Ovary (tissue), 7 donors: ENCODE measurements at regions not wholly inside any gene's neighbourhood (a gene's known extent, or its start where the extent isn't known, plus 50 kb on each side); places are given as distances from the start of the nearest gene placed in this dataset.

ENCODE experiments used
- DNase-seq, 5 donors: peaks; one replicate each; pipeline ENCODE4 v3.0.0-alpha.2; 2019 to 2020
- H3K27ac ChIP-seq, 2 donors: fragments of 200-600 bp; one replicate each; pipeline versions ENCODE4 v1.5.1 to v1.8.0; 2019 to 2022
- H3K27me3 ChIP-seq: fragments of 200-600 bp; one replicate; pipeline ENCODE4 v1.8.0; 2022
- H3K36me3 ChIP-seq: fragments of 200-600 bp; sonication (generic); one replicate; pipeline ENCODE4 v1.5.1; 2019
- H3K4me1 ChIP-seq: one replicate; pipeline ENCODE4 v1.8.1; 2013; ENCODE audit warnings: mild to moderate bottlenecking, moderate library complexity; ENCODE audit not compliant: insufficient read depth
- H3K4me3 ChIP-seq: fragments of 200-600 bp; sonication (generic); one replicate; pipeline ENCODE4 v1.5.1; 2017
- H3K9me3 ChIP-seq, 2 donors: fragments of 200-600 bp in 1 of 2; sonication (generic) in 1 of 2; one replicate each; pipeline versions ENCODE4 v1.5.1 to v1.8.1; 2013 to 2019; ENCODE audit warnings: mild to moderate bottlenecking in 1 of 2, moderate library complexity in 1 of 2
- CTCF ChIP-seq, 3 donors: fragments of 450-650 bp in 2 of 3; fragments of 200-600 bp in 1 of 3; IDR thresholded peaks; one replicate each; pipeline versions ENCODE4 v1.5.1 to v1.8.0; 2016 to 2022; ENCODE audit warnings: antibody characterized with exemption in 3 of 3, mild to moderate bottlenecking in 1 of 3
- EP300 ChIP-seq: sonication (generic); formaldehyde crosslinking; IDR thresholded peaks from one replicate; pipeline ENCODE4 v1.6.1; 2017; ENCODE audit warnings: antibody characterized with exemption
- POLR2A ChIP-seq: fragments of 450-650 bp; IDR thresholded peaks from one replicate; pipeline ENCODE4 v1.6.1; 2017; ENCODE audit warnings: antibody characterized with exemption, mild to moderate bottlenecking, moderate library complexity
- WGBS, 3 donors: extraction: QIAGEN DNeasy Blood & Tissue Kit in 1 of 3; methylation state at CpG; one replicate each; pipeline versions ENCODE4 v1.1.5 to v1.1.7; 2013 to 2017; 5-methylcytosine and 5-hydroxymethylcytosine counted together
- intact Hi-C, 4 donors: fragments of 100-400 bp; cut with DNase I; formaldehyde crosslinking; loops; one replicate each; pipeline versions ENCODE4 v1.11.0 to v1.15.1; 2022 to 2023
- donor health status: DM: no; HTN: no; CAD: no; lungs with moderate emphysema.
- donor health status: DM: no; HTN: no; CAD: no.
- donor health status: Bipolar disorder and iron deficiency.
- donor health status: DM: no; HTN: no; CAD: no.
- donor health status: DM: yes; HTN: yes; CAD: no.

- TF ChIP-seq EP300 (no peak), CTCF (IDR thresholded peaks at IDR 0.05) (no peak), POLR2A (no peak)
- WGBS, 3 donors = 39 to 44% (median 41%) methylated on average over 7 of the region's 7 CpGs
- H3K27me3 ChIP-seq = no peaks in the 10 kb centered on the region
- no peak for DNase-seq
- no peaks in the 10 kb centered on the region for H3K36me3 ChIP-seq
- intact Hi-C loops = no loop called here
- H3K4me3 ChIP-seq = no peak overlapping the region
- no peak overlapping the region for H3K27ac ChIP-seq
- H3K4me1 ChIP-seq = no peaks in the 10 kb centered on the region
- no peaks in the 10 kb centered on the region for H3K9me3 ChIP-seq
Observed at GRCh38 chr4:96713271-96713850, 873.5 kb downstream of the PDHA2 start.

GRCh38 chr4:96729641-96730040 is 889.7 kb downstream of the PDHA2 start:
- no peak overlapping the region for H3K27ac ChIP-seq
- no peak overlapping the region for H3K4me3 ChIP-seq
- H3K27me3 ChIP-seq = no peaks in the 10 kb centered on the region
- no peaks in the 10 kb centered on the region for H3K9me3 ChIP-seq
- H3K36me3 ChIP-seq = no peaks in the 10 kb centered on the region
- no peak for TF ChIP-seq CTCF (IDR thresholded peaks at IDR 0.05)
- TF ChIP-seq EP300 = no peak
- TF ChIP-seq POLR2A = no peak
- DNase-seq = no peak
- no peaks in the 10 kb centered on the region for H3K4me1 ChIP-seq
- intact Hi-C loops = no loop called here

- TF ChIP-seq POLR2A (no peak), EP300 (no peak)
- no peak overlapping the region for H3K4me3 ChIP-seq
- H3K4me1 ChIP-seq = no peaks in the 10 kb centered on the region
- no peak overlapping the region for H3K27ac ChIP-seq
- no peaks in the 10 kb centered on the region for H3K36me3 ChIP-seq
- 85 to 87% (median 86%) methylated on average over 3 of the region's 3 CpGs for WGBS, 3 donors
- H3K9me3 ChIP-seq = no peaks in the 10 kb centered on the region
- DNase-seq = no peak
- intact Hi-C loops = no loop called here
- no peaks in the 10 kb centered on the region for H3K27me3 ChIP-seq
Observed at GRCh38 chr4:96730432-96730831, 890.5 kb downstream of the PDHA2 start.

GRCh38 chr4:96736352-96736889 is 896.5 kb downstream of the PDHA2 start:
- no peak for TF ChIP-seq CTCF (IDR thresholded peaks at IDR 0.05)
- TF ChIP-seq EP300 = no peak
- no peak for TF ChIP-seq POLR2A
- H3K27me3 ChIP-seq = no peaks in the 10 kb centered on the region
- H3K27ac ChIP-seq = no peak overlapping the region
- H3K4me1 ChIP-seq = no peaks in the 10 kb centered on the region
- 71 to 75% (median 72%) methylated on average over 2 of the region's 2 CpGs for WGBS, 3 donors
- intact Hi-C loops = no loop called here
- no peaks in the 10 kb centered on the region for H3K36me3 ChIP-seq
- H3K4me3 ChIP-seq = no peak overlapping the region
- no peaks in the 10 kb centered on the region for H3K9me3 ChIP-seq
- no peak for DNase-seq

GRCh38 chr4:96739101-96739500 is 899.2 kb downstream of the PDHA2 start:
- no peak for DNase-seq
- no peaks in the 10 kb centered on the region for H3K27me3 ChIP-seq
- H3K36me3 ChIP-seq = no peaks in the 10 kb centered on the region
- no peak overlapping the region for H3K27ac ChIP-seq
- H3K4me1 ChIP-seq = no peaks in the 10 kb centered on the region
- TF ChIP-seq POLR2A (no peak), CTCF (IDR thresholded peaks at IDR 0.05) (no peak), EP300 (no peak)
- intact Hi-C loops = no loop called here
- H3K9me3 ChIP-seq = no peaks in the 10 kb centered on the region
- no peak overlapping the region for H3K4me3 ChIP-seq
